SK-N-SH (cell line): ENCODE measurements at regions not wholly inside any gene's neighbourhood (a gene's known extent, or its start where the extent isn't known, plus 50 kb on each side); places are given as distances from the start of the nearest gene placed in this dataset.

Experiments
- CTCF ChIA-PET: fragments of 300-600, 350-600 bp; formaldehyde crosslinking; extraction: SDS; loops from one replicate; lab custom pipeline; 2021; lab: Yijun Ruan, JAX
- POLR2A ChIA-PET: fragments of 350-600 bp; sonication (Branson Sonifier 250); formaldehyde crosslinking; extraction: SDS; loops from one replicate; lab custom pipeline; 2020; ENCODE audit warnings: antibody characterized with exemption, inconsistent platforms; lab: Yijun Ruan, JAX
- DNase-seq: peaks from one replicate; pipeline ENCODE4 v3.0.0; 2012
- H2AFZ ChIP-seq: fragments of 200-600 bp; sonication (generic); 2 replicates; pipeline ENCODE4 v1.8.1; 2016; ENCODE audit warnings: antibody characterized with exemption, mild to moderate bottlenecking, low read depth
- H3F3A ChIP-seq: fragments of 200-600 bp; sonication (generic); replicated peaks from 2 replicates; pipeline ENCODE3; 2016; ENCODE audit warnings: antibody characterized with exemption, mild to moderate bottlenecking; ENCODE audit not compliant: insufficient read depth
- H3K27ac ChIP-seq, 2 experiments: fragments of 200-500 bp in 1 of 2; fragments of 200-600 bp in 1 of 2; sonication (Bioruptor generic) in 1 of 2; sonication (generic), shearing (Covaris generic) in 1 of 2; 2 replicates each; pipeline versions ENCODE4 v1.5.1 to v1.6.1; 2014 to 2016; ENCODE audit warnings: low read depth in 2 of 2, inconsistent platforms in 1 of 2, low read length in 1 of 2, mild to moderate bottlenecking in 1 of 2, mixed read lengths in 1 of 2
- H3K27me3 ChIP-seq: fragments of 200-600 bp; sonication (generic), shearing (Covaris generic); 2 replicates; pipeline ENCODE4 v1.6.1; 2016; ENCODE audit warnings: mixed run types; ENCODE audit not compliant: insufficient read depth
- H3K36me3 ChIP-seq, 2 experiments: fragments of 200-500 bp in 1 of 2; fragments of 200-600 bp in 1 of 2; sonication (Bioruptor generic) in 1 of 2; sonication (generic) in 1 of 2; replicated peaks in 1 of 2; 2 replicates each; pipeline versions ENCODE3 to v1.5.1; 2014 to 2016; ENCODE audit warnings: low read length in 1 of 2, mild to moderate bottlenecking in 1 of 2; ENCODE audit not compliant: insufficient read depth in 2 of 2, control insufficient read depth in 1 of 2
- H3K4me1 ChIP-seq, 2 experiments: fragments of 200-500 bp in 1 of 2; fragments of 200-600 bp in 1 of 2; sonication (Bioruptor generic) in 1 of 2; sonication (generic), shearing (Covaris generic) in 1 of 2; 2 replicates each; pipeline versions ENCODE4 v1.5.1 to v1.6.1; 2014 to 2016; ENCODE audit warnings: low read depth in 1 of 2, low read length in 1 of 2, mixed run types in 1 of 2; ENCODE audit not compliant: insufficient read depth in 2 of 2, control insufficient read depth in 1 of 2
- H3K4me2 ChIP-seq: fragments of 200-600 bp; sonication (generic), shearing (Covaris generic); 2 replicates; pipeline ENCODE4 v1.6.1; 2017; ENCODE audit warnings: mixed run types
- H3K4me3 ChIP-seq, 2 experiments: fragments of 200-500 bp in 1 of 2; fragments of 200-600 bp in 1 of 2; sonication (Bioruptor generic) in 1 of 2; sonication (generic), shearing (Covaris generic) in 1 of 2; 2 replicates each; pipeline versions ENCODE4 v1.5.1 to v1.8.1; 2014 to 2016; ENCODE audit warnings: low read depth in 2 of 2, inconsistent platforms in 1 of 2, low read length in 1 of 2, mild to moderate bottlenecking in 1 of 2, mixed read lengths in 1 of 2, moderate library complexity in 1 of 2
- H3K79me2 ChIP-seq: fragments of 200-600 bp; sonication (generic); 2 replicates; pipeline ENCODE4 v1.8.1; 2017; ENCODE audit warnings: mild to moderate bottlenecking; ENCODE audit not compliant: insufficient read depth
- H3K9ac ChIP-seq: fragments of 200-600 bp; sonication (generic); 2 replicates; pipeline ENCODE4 v1.6.1; 2017; ENCODE audit warnings: mixed run types
- H3K9me2 ChIP-seq: fragments of 200-600 bp; sonication (generic); 2 replicates; pipeline ENCODE4 v1.6.1; 2017; ENCODE audit warnings: mixed run types
- H3K9me3 ChIP-seq: fragments of 200-600 bp; sonication (generic); 2 replicates; pipeline ENCODE4 v1.6.1; 2017; ENCODE audit warnings: mixed run types, mild to moderate bottlenecking, moderate library complexity
- H4K20me1 ChIP-seq: fragments of 200-600 bp; sonication (generic); 2 replicates; pipeline ENCODE4 v1.6.1; 2017; ENCODE audit warnings: mild to moderate bottlenecking, mixed run types; ENCODE audit not compliant: insufficient read depth
- CHD2 ChIP-seq: fragments of 150-350 bp; IDR thresholded peaks from 2 replicates; pipeline ENCODE4 v1.6.1; 2018; ENCODE audit warnings: low read length; ENCODE audit not compliant: partially characterized antibody
- CTCF ChIP-seq: fragments of 200-600 bp; sonication (generic); IDR thresholded peaks from 2 replicates; pipeline ENCODE4 v1.6.1; 2017; ENCODE audit warnings: antibody characterized with exemption, mild to moderate bottlenecking, moderate library complexity
- ELF1 ChIP-seq: IDR thresholded peaks from 2 replicates; pipeline ENCODE4 v1.4.0; 2012
- EP300 ChIP-seq, 2 experiments: IDR thresholded peaks; 2 replicates each; pipeline versions ENCODE4 v1.4.0 to v1.6.1; 2012; ENCODE audit warnings: borderline replicate concordance in 1 of 2, low read depth in 1 of 2, low read length in 1 of 2
- FOSL2 ChIP-seq: IDR thresholded peaks from 2 replicates; pipeline ENCODE4 v1.4.0; 2012; ENCODE audit warnings: low read depth, mild to moderate bottlenecking, moderate library complexity, borderline replicate concordance
- FOXM1 ChIP-seq: IDR thresholded peaks from 2 replicates; pipeline ENCODE4 v1.4.0; 2012; ENCODE audit warnings: low read depth, mild to moderate bottlenecking
- GABPA ChIP-seq: IDR thresholded peaks from 2 replicates; pipeline ENCODE4 v1.4.0; 2012; ENCODE audit warnings: low read depth, mild to moderate bottlenecking
- GATA2 ChIP-seq: sonication (generic); formaldehyde crosslinking; IDR thresholded peaks from 2 replicates; pipeline ENCODE4 v1.5.0; 2020; ENCODE audit warnings: mild to moderate bottlenecking, missing genetic modification reagents
- MAX ChIP-seq: IDR thresholded peaks from 2 replicates; pipeline ENCODE4 v1.4.0; 2012; ENCODE audit warnings: low read depth
- MXI1 ChIP-seq: IDR thresholded peaks from 2 replicates; pipeline ENCODE4 v1.6.1; 2012; ENCODE audit warnings: mild to moderate bottlenecking, low read depth, low read length, improper control_type of control experiment
- NFIC ChIP-seq: IDR thresholded peaks from 2 replicates; pipeline ENCODE4 v1.4.0; 2012; ENCODE audit warnings: borderline replicate concordance
- PBX3 ChIP-seq: IDR thresholded peaks from 2 replicates; pipeline ENCODE4; 2012
- POLR2AphosphoS5 ChIP-seq: IDR thresholded peaks from 2 replicates; pipeline ENCODE4 v1.6.1; 2012; ENCODE audit warnings: low read depth, low read length
- RAD21 ChIP-seq: IDR thresholded peaks from 2 replicates; pipeline ENCODE4 v1.6.1; 2012; ENCODE audit warnings: mild to moderate bottlenecking, low read length
- RCOR1 ChIP-seq: fragments of 150-350 bp; IDR thresholded peaks from 2 replicates; pipeline ENCODE4 v1.6.1; 2017; ENCODE audit warnings: antibody characterized with exemption, low read length
- RFX5 ChIP-seq: IDR thresholded peaks from 2 replicates; pipeline ENCODE4 v1.6.1; 2012; ENCODE audit warnings: mild to moderate bottlenecking, improper control_type of control experiment, low read length
- RXRA ChIP-seq: IDR thresholded peaks from 2 replicates; pipeline ENCODE4 v1.4.0; 2012; ENCODE audit warnings: low read depth, mild to moderate bottlenecking, borderline replicate concordance
- SIN3A ChIP-seq: IDR thresholded peaks from 2 replicates; pipeline ENCODE4 v1.6.1; 2012; ENCODE audit warnings: low read depth, mild to moderate bottlenecking, low read length, moderate library complexity, borderline replicate concordance
- SMC3 ChIP-seq: IDR thresholded peaks from 2 replicates; pipeline ENCODE4 v1.6.1; 2012; ENCODE audit warnings: low read depth, low read length, improper control_type of control experiment
- TCF12 ChIP-seq: IDR thresholded peaks from 2 replicates; pipeline ENCODE4 v1.4.0; 2012
- TEAD4 ChIP-seq: IDR thresholded peaks from 2 replicates; pipeline ENCODE4 v1.4.0; 2012; ENCODE audit warnings: mild to moderate bottlenecking, borderline replicate concordance; ENCODE audit not compliant: insufficient read depth
- YY1 ChIP-seq: IDR thresholded peaks from 2 replicates; pipeline ENCODE4 v1.4.0; 2012; ENCODE audit warnings: low read depth, mild to moderate bottlenecking
- WGBS: methylation state at CpG from one replicate; pipeline ENCODE4 v1.1.6; 2017; ENCODE audit warnings: low lambda C conversion rate; 5-methylcytosine and 5-hydroxymethylcytosine counted together
- TF ChIP-seq, protein P1 (sequence below): IDR thresholded peaks from 2 replicates; pipeline ENCODE4 v1.4.0; 2012; ENCODE audit warnings: low read depth, borderline replicate concordance

DNA sequence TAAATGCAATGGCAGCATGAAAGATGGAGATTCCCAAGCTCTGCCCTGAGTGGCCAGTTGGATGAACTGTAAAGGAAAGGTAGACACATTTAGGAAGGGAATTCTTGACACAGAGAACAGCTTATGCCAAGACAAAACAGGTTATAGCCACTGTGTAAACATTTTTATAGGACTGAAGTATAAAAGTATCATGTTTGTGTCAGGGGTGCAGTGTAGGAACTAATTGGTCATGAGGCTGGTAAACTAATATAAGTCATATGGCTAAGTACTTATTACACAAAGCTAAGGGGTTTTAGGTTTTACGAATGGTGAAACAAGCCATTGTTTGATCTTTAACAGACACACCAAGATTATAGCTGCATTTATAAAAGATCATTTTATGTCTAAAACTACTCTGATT, 207.7 kb upstream of the SLC16A7 start:
- no peaks in the 10 kb centered on the region for H4K20me1 ChIP-seq
- H3K4me3 ChIP-seq, result no peak overlapping the region
- H3K36me3 ChIP-seq, result no peaks in the 10 kb centered on the region
- no peak overlapping the region for H2AFZ ChIP-seq
- H3K4me2 ChIP-seq, result no peak overlapping the region
- peaks cover 8% of the 10 kb centered on the region; the same call in 1 of the 2 replicates for H3K27me3 ChIP-seq
- H3K79me2 ChIP-seq, result no peaks in the 10 kb centered on the region
- CTCF ChIA-PET, result interaction anchor here (1.0 to 1.2 kb wide), 2 partner anchors 12 to 16 kb away, joined by 3 to 4 read pairs; no protein-coding TSS in a partner anchor
- no peak overlapping the region for H3K27ac ChIP-seq
- POLR2A ChIA-PET, result no interaction called here
- no peak for DNase-seq
- H3K9ac ChIP-seq, result no peak overlapping the region
- no peaks in the 10 kb centered on the region for H3K9me2 ChIP-seq
- 0% methylated on average over 1 of the region's 1 CpG for WGBS
- TF ChIP-seq RFX5 (no peak), TCF12 (no peak), GATA2 (CRISPR knock-in tag) (no peak), GABPA (no peak), RAD21 (no peak), PBX3 (no peak), MXI1 (no peak), SMC3 (no peak), ELF1 (no peak), MAX (no peak), NFIC (no peak), CHD2 (no peak), YY1 (no peak), FOSL2 (no peak)
- H3K4me1 ChIP-seq, result no peaks in the 10 kb centered on the region
- no peaks in the 10 kb centered on the region for H3F3A ChIP-seq
- H3K9me3 ChIP-seq, result no peaks in the 10 kb centered on the region

DNA sequence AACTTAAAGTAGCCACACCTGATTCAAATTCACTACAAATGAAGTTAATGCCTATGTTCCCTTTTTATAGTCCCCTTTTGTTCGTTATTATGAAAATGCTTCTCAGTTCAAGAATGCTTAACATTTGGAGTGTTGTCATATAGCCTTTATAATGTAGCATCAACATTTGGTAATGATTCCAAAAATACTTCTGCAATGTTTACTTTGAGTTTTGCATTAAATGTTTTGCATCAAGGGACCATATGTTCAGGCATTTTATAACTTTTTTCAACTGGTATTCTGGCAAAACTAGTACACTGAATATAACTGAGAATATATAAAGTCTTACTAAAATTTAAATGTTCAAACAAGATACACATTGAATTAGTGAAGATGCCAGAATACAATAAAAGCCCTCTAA, 209.6 kb upstream of the SLC16A7 start:
- peaks cover 8% of the 10 kb centered on the region; the same call in 1 of the 2 replicates for H3K27me3 ChIP-seq
- TF ChIP-seq SIN3A, result no peak
- no peak for TF ChIP-seq RCOR1
- TF ChIP-seq, protein P1, sequence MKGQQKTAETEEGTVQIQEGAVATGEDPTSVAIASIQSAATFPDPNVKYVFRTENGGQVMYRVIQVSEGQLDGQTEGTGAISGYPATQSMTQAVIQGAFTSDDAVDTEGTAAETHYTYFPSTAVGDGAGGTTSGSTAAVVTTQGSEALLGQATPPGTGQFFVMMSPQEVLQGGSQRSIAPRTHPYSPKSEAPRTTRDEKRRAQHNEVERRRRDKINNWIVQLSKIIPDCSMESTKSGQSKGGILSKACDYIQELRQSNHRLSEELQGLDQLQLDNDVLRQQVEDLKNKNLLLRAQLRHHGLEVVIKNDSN, result no peak
- no peak for TF ChIP-seq EP300 (IDR thresholded peaks at IDR 0.05; ENCODE audit: borderline replicate concordance in 1 of 2, low read depth in 1 of 2, low read length in 1 of 2)
- TF ChIP-seq YY1, result no peak
- no peak for TF ChIP-seq CTCF
- TF ChIP-seq NFIC, result no peak
- no peak for TF ChIP-seq FOXM1
- no peak for TF ChIP-seq MXI1
- TF ChIP-seq TEAD4, result no peak
- TF ChIP-seq PBX3, result no peak
- no peak for TF ChIP-seq ELF1
- TF ChIP-seq RFX5, result no peak
- TF ChIP-seq RXRA, result no peak
- TF ChIP-seq POLR2AphosphoS5, result no peak
- no peak overlapping the region for H3K4me2 ChIP-seq
- 3% methylated on average over 1 of the region's 1 CpG for WGBS
- no peaks in the 10 kb centered on the region for H3K36me3 ChIP-seq
- no peak overlapping the region for H3K27ac ChIP-seq
- H2AFZ ChIP-seq, result no peak overlapping the region
- POLR2A ChIA-PET, result no interaction called here
- H3K9ac ChIP-seq, result no peak overlapping the region
- no peak for DNase-seq
- no peaks in the 10 kb centered on the region for H3F3A ChIP-seq
- H3K4me1 ChIP-seq, result no peaks in the 10 kb centered on the region
- H4K20me1 ChIP-seq, result no peaks in the 10 kb centered on the region
- H3K9me3 ChIP-seq, result no peaks in the 10 kb centered on the region
- H3K9me2 ChIP-seq, result no peaks in the 10 kb centered on the region
- no peaks in the 10 kb centered on the region for H3K79me2 ChIP-seq
- CTCF ChIA-PET, result no interaction called here
- H3K4me3 ChIP-seq, result no peak overlapping the region
